ENCODE measurements at regions not wholly inside any gene's neighbourhood (a gene's known extent, or its start where the extent isn't known, plus 50 kb on each side); places are given as distances from the start of the nearest gene placed in this dataset.

DNA sequence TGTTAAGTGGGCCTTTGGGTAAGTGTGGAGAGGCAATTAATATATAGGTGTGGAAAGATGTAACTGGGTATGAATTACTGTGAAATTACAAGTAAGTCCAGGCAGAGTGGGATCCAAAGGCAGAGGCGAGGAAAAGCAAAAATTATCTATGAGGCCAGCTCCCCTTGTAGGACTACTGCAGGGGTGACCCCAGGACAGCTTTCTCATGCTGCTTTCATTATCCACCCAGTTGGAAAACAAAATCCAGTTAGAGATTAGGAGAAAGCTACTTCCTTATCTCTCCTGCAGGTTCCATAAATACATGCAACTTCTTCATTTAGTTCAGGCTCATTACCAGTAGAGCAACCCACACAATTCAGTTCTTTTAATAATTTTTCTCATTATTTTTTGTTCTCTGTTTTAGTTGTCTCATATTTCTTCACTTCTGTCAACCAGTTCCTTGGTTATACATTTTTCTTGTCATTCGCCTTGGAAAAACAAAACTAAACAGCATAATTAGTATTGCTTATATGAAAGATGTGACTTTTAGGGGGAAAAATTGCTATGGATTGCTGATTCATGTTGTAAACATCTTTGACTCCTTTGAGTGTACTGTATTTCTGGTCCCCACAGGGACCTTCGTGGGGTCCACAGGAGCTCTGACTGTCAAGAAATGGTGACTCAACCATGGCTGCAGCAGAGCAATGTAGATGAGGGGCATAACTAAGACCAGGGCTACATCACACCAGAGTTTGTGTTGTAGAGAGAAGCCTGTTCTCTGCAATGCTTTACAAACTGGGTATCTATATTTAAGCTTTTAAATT lies 110.4 kb upstream of the PARD3B start:
- no peak for DNase-seq (ENCODE audit: low read depth, low spot score)
- Histone ChIP-seq H3K27me3 (ENCODE audit: control insufficient read depth, extremely low read depth, insufficient read depth, low read length) (no peaks in the 10 kb centered on the region), H3K27ac (ENCODE audit: control insufficient read depth, insufficient read depth, low read length) (no peak overlapping the region), H3K9me1 (ENCODE audit: control insufficient read depth, extremely low read depth, insufficient read depth, low read length) (no peaks in the 10 kb centered on the region), H2AFZ (ENCODE audit: control insufficient read depth, low read length) (no peak overlapping the region), H3K4me3 (ENCODE audit: control insufficient read depth in 2 of 3, extremely low read depth in 1 of 3, insufficient read depth in 2 of 3, low read depth in 1 of 3, low read length in 3 of 3) (no peak overlapping the region), H3K36me3 (ENCODE audit: control insufficient read depth in 2 of 2, extremely low read depth in 1 of 2, insufficient read depth in 2 of 2, low read length in 2 of 2) (no peaks in the 10 kb centered on the region), H3K9me3 (ENCODE audit: control insufficient read depth, low read depth, low read length) (no peaks in the 10 kb centered on the region), H3K9ac (ENCODE audit: control insufficient read depth, extremely low read depth, insufficient read depth, low read length) (no peak overlapping the region), H3K4me1 (ENCODE audit: control insufficient read depth, extremely low read depth, insufficient read depth, low read length) (no peaks in the 10 kb centered on the region), H3K79me2 (ENCODE audit: control insufficient read depth, insufficient read depth, low read length) (no peaks in the 10 kb centered on the region), H3K4me2 (ENCODE audit: control insufficient read depth, extremely low read depth, insufficient read depth, low read depth, low read length) (no peak overlapping the region), H4K20me1 (ENCODE audit: control insufficient read depth, extremely low read depth, insufficient read depth, low read length) (no peaks in the 10 kb centered on the region)
- dilution Hi-C loops (cut with MboI; ENCODE audit: extremely low pct_ligation_motif_present, low sequenced_read_pairs): no loop called here
- TF ChIP-seq, protein P1, sequence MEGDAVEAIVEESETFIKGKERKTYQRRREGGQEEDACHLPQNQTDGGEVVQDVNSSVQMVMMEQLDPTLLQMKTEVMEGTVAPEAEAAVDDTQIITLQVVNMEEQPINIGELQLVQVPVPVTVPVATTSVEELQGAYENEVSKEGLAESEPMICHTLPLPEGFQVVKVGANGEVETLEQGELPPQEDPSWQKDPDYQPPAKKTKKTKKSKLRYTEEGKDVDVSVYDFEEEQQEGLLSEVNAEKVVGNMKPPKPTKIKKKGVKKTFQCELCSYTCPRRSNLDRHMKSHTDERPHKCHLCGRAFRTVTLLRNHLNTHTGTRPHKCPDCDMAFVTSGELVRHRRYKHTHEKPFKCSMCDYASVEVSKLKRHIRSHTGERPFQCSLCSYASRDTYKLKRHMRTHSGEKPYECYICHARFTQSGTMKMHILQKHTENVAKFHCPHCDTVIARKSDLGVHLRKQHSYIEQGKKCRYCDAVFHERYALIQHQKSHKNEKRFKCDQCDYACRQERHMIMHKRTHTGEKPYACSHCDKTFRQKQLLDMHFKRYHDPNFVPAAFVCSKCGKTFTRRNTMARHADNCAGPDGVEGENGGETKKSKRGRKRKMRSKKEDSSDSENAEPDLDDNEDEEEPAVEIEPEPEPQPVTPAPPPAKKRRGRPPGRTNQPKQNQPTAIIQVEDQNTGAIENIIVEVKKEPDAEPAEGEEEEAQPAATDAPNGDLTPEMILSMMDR (optimal IDR thresholded peaks at IDR 0.05 in 1 of 3, IDR thresholded peaks at IDR 0.05 in 1 of 3, conservative IDR thresholded peaks at IDR 0.05 in 1 of 3; ENCODE audit: extremely low read depth in 1 of 3, insufficient read depth in 2 of 3, low read length in 3 of 3): no peak
- no peak for TF ChIP-seq EZH2 (IDR thresholded peaks at IDR 0.05; ENCODE audit: low read length)
- no peak for FAIRE-seq

DNA sequence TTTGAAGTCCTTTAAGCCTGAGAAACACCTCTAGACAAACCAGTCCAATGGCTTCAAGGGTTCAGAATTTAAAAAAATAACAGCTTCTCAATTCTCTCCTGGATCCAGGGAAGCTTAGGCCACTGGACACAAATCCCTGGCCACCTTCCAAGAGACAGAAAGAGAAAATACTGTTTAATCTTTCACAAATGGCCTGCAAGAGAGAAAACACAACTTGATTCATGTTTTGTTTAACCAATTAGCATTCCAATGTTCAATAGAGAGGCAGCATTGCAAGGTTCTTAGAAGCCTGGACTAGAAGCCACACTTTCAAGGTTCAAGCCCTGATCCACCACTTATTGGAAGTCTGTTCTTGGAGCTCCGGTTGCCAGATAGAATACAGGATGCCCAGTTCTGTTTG lies 109.0 kb upstream of the PARD3B start:
- H2AFZ ChIP-seq (ENCODE audit: control insufficient read depth, low read length): no peak overlapping the region
- no peak for FAIRE-seq
- H3K36me3 ChIP-seq (ENCODE audit: control insufficient read depth in 2 of 2, extremely low read depth in 1 of 2, insufficient read depth in 2 of 2, low read length in 2 of 2): no peaks in the 10 kb centered on the region
- H3K9me3 ChIP-seq (ENCODE audit: control insufficient read depth, low read depth, low read length): no peaks in the 10 kb centered on the region
- H3K4me3 ChIP-seq (ENCODE audit: control insufficient read depth in 2 of 3, extremely low read depth in 1 of 3, insufficient read depth in 2 of 3, low read depth in 1 of 3, low read length in 3 of 3): no peak overlapping the region
- no peak overlapping the region for H3K27ac ChIP-seq (ENCODE audit: control insufficient read depth, insufficient read depth, low read length)
- no peaks in the 10 kb centered on the region for H4K20me1 ChIP-seq (ENCODE audit: control insufficient read depth, extremely low read depth, insufficient read depth, low read length)
- no peaks in the 10 kb centered on the region for H3K9me1 ChIP-seq (ENCODE audit: control insufficient read depth, extremely low read depth, insufficient read depth, low read length)
- TF ChIP-seq, protein P1 (optimal IDR thresholded peaks at IDR 0.05 in 1 of 3, IDR thresholded peaks at IDR 0.05 in 1 of 3, conservative IDR thresholded peaks at IDR 0.05 in 1 of 3; ENCODE audit: extremely low read depth in 1 of 3, insufficient read depth in 2 of 3, low read length in 3 of 3): no peak
- no peak overlapping the region for H3K4me2 ChIP-seq (ENCODE audit: control insufficient read depth, extremely low read depth, insufficient read depth, low read depth, low read length)
- DNase-seq (ENCODE audit: low read depth, low spot score): no peak
- H3K9ac ChIP-seq (ENCODE audit: control insufficient read depth, extremely low read depth, insufficient read depth, low read length): no peak overlapping the region
- dilution Hi-C loops (cut with MboI; ENCODE audit: extremely low pct_ligation_motif_present, low sequenced_read_pairs): no loop called here
- H3K4me1 ChIP-seq (ENCODE audit: control insufficient read depth, extremely low read depth, insufficient read depth, low read length): no peaks in the 10 kb centered on the region
- H3K27me3 ChIP-seq (ENCODE audit: control insufficient read depth, extremely low read depth, insufficient read depth, low read length): no peaks in the 10 kb centered on the region
- H3K79me2 ChIP-seq (ENCODE audit: control insufficient read depth, insufficient read depth, low read length): no peaks in the 10 kb centered on the region

All from keratinocyte (primary cell).